ENCODE measurements at regions not wholly inside any gene's neighbourhood (a gene's known extent, or its start where the extent isn't known, plus 50 kb on each side); places are given as distances from the start of the nearest gene placed in this dataset.

DNA sequence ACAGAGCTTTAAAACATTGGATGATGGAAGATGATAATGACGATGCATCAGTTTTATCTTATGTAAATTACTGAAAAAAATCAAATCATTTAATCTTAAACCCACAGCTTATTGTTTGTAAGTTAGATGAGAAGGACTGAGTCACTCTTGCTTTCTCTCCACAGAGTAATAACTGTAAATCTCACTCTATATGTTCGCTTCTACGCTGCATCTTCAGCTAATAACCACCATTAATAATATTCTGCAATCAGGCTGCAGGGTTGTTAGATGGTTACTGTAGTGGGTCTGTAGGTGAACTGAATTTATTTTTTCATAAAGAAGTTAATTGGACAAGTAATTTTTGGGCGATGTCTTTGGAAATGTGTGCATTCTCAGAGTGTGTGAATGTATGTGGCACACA is 260.0 kb downstream of the FAT3 start:
- DNase-seq = no peak

DNA sequence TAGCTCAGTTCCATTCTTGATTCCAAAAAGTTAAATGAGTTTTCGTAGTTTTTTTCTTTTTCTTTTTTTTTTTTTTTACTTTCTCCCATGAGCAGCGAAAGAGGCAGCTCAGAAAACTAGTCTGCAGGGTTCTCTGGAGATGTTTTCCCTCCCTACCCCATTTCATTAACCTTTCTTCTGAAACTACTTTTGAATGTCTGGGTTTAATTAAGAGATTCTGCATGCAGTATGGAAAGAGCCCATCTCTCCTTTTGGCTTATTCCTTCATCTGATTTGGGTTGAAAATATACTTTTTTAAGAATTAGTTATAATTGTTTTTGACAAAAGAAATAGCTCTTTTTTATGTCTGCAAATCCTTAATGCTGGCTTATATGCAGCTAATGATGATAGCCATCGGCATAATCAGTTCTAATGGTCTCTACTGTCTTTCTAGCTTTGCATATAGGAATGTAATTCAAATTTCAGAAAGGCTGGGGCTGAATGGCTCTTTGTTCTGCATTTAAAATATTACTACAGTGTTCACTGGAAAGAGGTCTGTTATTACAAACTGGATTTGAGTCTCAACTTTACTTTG is 265.3 kb downstream of the FAT3 start:
- DNase-seq = no peak

DNA sequence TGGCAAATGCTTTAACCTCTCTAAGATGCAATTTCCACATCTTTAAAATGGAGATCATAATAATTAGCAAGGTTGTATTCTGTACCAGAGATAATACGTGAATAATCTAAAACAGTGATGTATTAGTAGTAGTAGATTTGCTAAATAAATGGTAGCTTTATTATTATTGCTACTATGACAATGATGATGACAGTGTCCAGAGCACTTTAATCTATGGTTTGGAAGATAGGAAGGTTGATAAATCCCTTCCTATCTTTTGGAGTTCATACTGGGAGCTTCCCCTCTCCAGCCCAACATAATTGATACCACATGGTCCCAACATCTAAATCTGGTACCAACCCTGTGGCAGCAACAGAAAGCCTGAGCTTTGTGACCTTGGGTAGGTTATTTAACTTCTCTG is 267.8 kb downstream of the FAT3 start:
- no peak for DNase-seq

DNA sequence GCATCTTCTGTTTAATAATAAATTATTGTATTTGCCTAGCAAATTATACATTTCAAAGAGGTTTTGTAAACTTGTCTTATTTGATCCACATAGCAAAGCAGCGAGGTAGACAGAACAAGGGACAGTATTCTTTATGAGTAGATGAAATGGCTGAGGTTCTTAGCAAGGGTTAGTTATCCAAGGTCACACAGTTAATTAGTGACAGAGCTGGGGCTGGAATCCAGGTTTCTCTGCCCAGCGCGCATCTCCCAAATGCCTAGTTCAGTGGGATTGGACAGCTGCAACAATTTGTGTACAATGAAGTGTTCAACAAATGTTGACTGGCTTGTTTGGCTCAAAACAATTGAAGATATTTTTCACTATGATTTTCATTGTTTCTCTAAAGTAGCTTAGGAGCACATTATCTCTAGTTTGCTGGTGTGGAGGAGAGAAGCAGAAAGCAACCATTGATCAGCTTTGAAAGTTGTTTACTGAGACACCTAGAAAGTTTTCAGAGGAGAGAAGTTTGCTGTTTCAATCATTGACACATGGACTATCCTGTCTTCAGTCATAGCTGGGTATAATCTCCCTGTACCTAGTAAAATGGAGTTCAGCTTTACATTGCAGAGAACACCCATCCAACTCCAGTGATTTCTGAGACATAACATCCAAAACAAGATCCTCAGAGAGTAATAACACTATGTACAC is 270.6 kb downstream of the FAT3 start:
- no peak for DNase-seq

DNA sequence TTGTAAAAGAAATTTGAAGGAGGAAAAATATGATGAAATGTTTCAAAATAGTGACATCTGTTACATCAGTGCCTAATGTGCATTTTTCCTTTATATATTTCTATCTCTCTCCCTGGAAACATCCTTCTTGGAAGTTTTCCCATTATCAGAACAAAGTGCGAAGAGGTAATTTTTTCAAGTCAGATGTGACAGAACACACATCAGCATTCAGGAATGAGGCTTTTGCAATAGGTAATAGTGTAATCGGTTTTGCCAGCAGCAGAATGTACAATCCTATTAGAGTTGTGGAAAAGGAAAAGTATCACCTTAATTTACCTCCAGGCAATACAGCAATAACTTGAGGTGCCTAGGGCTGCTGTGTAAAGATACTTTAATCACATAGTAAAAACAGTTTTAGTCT is 275.8 kb downstream of the FAT3 start:
- DNase-seq = no peak

DNA sequence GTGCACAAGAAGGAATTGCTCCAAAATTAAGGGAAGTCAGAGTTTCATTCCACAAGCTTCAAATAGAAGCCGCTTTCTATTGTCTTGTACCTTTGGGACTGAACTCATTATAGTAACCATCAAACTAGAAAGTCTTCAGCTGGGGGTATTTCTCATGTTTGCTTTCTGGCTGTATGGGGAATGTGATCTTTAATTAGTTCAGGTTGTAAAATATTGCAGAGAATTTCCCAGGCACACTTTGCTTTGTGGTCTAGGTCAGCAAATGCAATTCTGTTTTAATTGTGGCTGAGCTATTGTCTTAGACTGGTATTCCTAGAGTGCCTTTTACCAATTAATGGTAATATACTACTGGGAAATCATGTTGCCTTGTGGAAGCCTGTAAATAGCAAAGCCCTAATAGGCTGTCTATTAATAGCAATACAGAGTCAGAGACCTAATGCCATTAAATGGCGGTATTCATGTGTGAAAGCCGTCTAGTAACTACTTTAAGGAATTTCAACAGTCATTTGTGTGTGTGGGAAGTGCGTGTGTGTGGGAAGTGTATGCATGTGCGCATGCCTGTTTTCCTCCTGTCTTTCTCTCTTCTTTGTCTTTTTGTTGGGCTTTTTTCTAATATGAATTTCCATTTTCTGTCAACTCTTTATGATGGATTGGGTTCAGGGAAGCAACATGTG is 276.6 kb downstream of the FAT3 start:
- DNase-seq = no peak

DNA sequence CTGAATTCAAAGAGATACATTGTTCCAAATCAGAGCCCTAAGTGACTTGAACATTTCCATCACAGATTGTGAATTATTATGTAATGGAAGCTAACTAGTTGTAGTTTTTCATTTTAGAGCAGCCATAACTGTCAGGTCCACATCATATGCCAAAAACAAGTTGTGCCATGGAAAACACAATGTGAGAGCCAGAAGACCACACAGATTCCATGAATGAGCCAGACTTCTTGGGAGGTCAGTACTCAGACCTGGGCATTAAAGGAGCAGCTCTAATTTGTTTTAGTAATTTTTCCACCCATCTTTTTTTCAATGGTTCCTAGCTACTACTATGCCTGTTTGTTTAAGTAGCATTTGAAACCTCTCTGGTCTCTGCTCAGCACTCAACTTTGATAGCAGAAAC is 279.4 kb downstream of the FAT3 start:
- DNase-seq = no peak

DNA sequence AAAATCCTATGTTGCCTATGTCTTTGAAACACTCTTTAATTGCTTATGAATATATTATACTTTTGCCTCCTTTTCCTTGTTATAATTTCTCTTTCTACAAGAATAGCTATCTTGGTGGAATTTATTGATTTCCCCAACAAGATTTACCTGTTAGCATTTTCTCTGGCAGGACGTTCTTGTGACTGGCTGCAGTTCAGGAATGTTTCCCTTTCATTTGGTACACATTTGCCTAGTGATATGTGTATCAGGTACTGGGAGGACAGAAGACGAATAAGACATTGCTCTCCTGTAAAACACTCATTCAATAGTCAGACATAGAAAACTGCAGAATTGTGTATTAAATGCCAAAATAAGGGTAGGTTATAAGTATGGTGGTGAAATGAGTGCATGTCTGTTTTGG is 279.9 kb downstream of the FAT3 start:
- DNase-seq = no peak

DNA sequence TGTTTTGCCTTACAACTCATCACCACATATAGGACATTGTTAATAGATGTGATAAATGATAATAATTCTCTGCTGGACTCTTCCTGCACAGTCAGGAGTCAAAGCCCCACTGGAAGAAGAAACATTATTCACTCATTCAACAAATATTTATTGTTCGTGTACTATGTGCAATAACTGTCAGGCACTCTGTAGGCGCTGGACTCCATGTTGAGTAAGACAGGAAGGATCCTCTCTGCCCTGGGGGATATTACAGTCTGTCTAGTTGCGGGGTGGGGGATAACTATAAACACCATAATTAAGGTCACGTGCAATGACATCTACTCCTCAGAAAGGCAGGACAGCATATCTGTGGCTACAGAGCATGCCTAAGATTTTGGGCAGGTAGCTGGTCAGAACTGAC is 281.1 kb downstream of the FAT3 start:
- no peak for DNase-seq

DNA sequence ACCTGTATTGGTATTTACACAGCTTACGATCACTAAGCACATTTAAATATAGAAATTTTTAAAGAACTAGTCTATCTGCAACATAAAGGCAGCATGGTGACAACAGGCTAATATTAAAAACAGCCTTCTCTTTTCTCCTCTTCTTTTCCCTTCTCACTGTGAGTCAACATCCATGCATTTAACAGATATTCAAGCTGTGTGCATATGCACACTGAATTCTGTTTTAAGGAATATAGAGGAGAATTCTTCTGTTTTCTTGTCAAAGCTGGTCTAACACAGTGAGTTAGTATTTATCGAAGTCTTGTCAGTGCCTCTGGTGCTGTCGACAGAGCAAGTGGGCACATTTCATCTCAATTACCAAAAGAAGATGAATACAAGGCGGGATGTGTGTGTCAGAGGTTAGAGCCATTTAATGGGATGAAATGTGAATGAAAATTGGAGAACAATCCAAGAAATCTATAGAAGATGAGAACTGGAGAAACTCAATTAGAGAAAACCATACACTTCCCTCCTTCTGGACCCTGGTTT is 282.3 kb downstream of the FAT3 start:
- no peak for DNase-seq

DNA sequence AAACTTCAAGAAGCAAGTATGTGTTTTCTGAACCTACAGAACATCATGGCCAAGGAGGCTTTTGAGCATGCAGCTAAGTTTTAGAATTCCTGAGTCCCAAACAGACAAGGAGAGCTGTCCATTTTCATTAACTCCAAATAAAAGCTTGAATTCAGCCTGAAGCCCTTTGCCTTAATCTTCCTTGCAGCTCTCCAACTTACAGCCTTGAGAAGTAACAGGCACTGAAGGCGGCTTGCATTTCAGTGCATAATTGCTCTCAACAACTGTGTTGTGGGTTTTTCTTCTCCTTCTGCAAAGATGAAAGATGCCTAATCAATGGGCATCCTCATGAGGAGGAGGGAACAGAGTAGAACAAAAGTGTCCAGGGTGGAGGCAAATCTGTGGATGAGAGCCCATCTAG is 286.0 kb downstream of the FAT3 start:
- no peak for DNase-seq

DNA sequence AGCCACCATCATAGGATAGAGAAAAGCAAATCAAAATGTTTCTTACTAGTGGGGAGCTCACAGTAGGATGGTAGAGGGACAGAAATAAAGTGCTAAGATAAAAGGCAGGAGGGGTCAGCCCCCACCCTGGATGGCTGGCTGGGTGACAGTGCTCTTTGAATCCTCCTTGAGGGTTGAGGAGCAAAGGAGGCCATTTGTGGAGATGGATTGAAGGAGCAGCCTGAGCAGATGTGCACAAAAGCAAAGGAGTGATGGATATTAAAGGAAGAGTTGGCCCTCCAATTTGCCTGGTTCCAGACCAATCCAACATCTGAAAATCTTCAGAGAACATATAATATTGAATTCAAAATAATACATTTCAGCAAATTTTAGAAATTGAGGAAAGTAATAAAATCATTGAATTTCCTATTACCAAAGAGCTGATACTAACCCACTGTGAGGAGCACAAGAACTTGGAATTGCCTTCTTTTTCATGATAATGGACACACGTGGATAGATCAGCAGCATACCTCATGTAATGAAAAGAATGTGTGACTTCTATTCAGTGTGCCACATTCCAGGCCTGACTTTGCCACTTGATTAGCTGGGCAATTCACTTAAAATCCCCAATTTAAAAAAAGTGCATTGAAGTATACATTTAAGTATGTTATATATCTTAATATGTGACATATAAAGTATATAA is 287.0 kb downstream of the FAT3 start:
- DNase-seq = no peak

DNA sequence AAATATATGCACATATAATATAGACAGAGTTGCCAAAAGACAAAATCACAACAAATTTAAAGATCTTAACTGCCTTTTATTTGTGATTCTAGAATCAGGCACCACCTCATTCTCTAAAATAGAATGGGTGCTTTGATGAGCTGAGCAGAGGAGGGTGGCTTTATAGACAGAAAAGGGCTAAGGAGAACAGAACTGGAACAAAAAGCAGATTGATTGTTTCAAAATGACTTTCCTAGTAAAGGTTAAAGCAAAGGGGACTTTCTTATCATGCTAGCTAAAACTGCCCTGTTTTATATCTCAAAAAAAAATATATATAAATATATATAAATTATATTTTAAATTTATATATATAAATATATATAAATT is 287.6 kb downstream of the FAT3 start:
- no peak for DNase-seq

DNA sequence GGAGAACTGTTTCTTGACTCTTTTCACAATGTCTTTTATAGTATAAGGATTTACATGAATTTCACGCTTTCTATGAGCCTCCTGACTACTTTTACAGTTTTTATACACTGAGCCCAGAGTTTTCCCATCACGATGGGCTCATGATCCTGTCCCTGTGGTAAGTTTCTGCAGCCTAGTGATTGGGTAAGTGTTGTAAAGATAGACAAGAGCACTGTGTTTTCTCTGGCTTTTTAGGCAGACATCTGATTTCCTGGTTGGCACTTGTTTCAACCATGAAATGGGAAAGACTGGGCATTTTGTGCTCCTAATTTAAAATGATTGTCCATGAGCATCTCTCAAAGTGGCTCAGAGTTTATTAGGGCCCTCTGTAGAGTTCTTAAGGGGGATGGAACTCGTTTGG is 299.0 kb downstream of the FAT3 start:
- no peak for DNase-seq

DNA sequence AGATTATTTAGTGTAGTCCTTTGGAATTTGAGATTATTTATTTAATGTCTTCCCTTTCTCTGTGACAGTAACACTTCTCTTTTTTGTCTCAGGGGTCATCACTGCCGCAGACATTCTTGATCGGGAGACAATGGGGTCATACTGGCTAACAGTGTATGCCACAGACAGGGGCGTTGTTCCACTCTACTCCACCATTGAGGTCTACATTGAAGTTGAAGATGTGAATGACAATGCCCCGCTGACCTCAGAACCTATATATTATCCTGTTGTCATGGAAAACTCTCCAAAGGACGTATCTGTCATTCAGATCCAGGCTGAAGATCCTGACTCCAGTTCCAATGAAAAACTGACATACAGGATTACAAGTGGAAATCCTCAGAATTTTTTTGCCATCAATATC is 299.9 kb downstream of the FAT3 start:
- DNase-seq = no peak

DNA sequence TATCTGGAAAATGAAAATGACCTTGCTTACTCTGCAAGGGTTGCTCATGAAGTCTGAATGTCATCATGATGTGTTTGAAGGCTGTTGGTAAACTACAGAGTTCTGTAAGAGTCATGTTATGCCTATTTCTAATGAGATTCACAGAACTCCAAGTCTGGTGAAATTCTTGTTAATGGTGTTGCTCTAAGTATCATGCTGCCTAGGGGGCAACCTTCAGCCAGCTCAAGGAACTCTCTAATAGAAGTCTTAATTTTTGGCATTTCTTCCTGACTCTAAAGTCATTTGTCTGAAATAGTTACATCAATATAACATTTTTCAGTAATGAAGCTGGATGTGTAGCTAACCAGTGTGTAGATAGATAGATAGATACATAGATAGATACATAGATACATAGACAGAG is 302.8 kb downstream of the FAT3 start:
- DNase-seq = no peak

DNA sequence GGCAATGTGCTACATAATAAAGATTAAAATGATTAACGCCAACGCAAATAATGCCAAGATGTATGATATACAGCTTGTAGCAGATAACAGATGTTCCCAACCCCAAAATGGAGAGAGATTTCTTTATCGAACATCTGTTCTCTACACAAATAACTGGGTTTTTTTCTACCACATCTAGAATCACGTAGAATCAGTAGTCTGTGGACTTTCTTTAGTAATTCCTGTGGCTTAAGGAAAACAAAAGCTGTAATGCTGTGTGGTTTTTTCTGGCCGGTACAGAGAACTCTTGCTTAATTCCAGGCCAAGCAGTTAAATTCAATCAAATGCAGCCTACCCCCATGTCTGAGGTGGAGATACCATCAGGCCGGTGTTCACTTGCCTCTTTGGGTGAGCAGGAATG is 303.4 kb downstream of the FAT3 start:
- DNase-seq = no peak

DNA sequence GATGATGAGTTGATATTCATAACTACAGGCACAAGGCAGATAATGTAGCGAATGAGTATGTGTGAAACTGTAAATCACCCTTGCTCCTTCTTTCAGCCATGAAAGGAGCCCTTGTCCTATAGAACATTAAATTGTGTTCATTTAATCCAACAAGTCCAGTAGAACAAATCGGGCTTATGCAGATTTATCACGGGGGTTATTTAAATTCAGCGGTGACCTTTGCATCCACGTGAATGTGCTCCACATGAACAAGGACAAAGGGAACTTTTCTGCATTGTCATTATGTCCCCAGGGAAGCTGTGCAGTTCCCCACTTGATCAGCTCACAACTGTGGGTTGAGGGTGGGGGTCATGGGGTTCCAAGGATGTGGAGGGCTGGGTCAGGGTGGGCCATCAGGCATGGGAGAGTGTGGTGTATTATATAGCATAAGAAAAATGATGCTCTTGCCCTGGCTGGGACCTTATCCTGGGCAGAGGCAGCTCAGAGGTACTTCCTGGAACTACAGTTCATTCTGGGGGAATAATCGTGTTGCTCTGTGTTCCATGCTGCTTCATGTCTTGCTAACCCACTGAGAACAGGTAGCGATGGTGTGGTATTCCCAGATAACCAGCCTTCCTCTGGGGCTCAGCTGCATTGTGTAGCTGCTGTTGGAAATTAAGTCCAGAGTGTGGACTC is 306.6 kb downstream of the FAT3 start:
- no peak for DNase-seq

DNA sequence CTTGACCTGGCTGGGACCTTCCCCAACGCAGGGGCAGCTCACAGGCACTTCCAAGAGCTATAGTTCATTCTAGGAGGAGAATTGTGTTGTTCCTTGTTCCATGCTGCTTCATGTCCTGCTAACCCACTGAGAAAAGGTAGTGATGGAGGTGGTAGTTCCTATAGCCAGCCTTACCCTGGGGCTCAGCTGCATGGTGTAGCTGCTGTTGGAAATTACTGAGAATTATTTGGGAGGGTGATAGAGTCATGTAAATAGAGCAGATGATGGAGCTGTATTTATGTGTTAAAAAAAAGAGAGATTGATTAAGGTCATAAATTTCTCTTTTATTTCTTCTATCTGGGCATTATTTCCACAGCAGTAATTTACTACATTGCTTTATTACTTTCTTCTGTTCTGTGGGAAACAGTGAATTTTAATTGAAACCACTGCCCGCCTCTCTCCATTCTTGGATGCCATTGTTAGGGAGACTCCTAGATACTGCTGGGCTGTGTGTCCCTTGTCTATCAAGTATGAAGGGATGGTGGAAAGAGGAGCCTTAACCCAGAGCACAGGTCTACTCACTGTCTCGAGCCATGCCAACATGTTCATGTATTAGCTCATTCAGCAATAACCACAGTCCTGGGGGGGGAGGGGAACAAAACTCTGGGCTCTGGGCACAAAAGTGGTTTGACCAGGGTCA is 309.2 kb downstream of the FAT3 start:
- DNase-seq = no peak

DNA sequence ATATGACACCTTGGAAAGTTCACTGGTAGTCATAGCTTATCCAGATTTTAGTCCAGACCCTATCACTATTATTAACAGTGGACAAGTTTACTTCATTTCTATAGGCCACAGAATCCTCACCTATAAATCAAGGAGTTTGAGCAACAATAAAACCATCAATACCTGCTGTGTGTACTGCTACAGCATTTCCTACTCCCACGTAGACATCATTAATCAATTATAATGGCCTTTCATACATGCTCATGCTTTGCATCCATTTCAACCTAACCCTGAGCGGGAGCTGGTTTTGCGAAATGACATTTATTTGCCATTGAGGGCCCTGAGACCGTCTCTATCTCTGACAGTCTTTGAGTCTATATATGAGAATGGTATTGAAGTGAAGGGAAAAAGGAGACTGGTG is 312.3 kb downstream of the FAT3 start:
- DNase-seq = no peak

DNA sequence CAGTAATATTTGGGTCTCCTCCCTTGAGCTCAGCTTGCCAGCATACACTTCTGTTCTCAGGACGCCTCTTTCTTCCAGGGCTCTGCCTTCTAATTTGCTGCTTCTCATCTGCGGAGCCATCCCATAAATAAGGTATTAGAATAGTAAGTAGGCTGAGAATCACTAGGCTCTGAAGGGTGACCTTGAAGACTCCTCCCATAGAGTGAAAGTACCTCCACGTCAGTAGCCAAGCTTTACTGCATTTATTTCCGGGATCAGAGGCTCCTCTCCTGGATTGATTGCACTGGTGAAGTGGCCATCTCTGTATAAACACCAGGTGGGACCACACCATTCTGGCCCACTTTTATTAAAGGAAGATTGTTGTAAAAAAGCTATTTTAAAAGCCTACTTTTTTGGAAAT is 315.5 kb downstream of the FAT3 start:
- no peak for DNase-seq

DNA sequence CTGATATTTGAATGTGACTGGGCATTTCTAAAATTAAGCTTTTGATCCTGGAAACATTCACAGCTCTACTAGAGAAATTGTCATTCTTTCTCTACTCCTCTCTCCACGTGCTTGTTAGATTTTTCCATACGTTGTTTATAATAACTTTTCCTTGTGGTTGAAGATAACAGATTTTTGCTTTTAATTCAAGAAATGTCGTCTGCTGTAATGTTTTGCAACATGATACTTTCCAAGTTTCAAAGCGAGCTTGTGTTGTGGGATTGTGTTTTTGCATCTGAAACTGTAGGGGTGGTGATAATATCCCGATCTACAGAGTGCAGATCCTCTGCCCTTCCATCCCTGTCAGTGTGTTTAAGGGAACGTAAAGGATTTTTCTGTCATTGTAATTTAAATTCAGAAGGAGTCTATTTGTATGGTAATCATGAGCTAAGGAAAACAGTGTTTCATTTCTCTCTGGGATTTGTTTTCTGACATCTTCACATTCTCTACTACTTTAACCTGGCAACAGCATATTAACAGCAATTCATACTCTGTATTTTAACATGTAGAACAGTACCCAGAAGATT is 321.4 kb downstream of the FAT3 start:
- no peak for DNase-seq

Measured in left hindlimb (tissue), 1 donor.